Esophagus mucosa (tissue), 1 donor: ENCODE measurements at regions not wholly inside any gene's neighbourhood (a gene's known extent, or its start where the extent isn't known, plus 50 kb on each side); places are given as distances from the start of the nearest gene placed in this dataset.
"Not testable (repeated sequence)": the region's sequence is repeated elsewhere in the genome, so short reads cannot be mapped to it uniquely, and the experiment has no call there.

Experiments used
- ATAC-seq: fragments of 200-7000 bp; cut with Tn5 transposase; one replicate; pipeline ENCODE4 v1.9.1; 2020
- donor health status: DM: yes; HTN: yes; CAD: no.

- peak; percentile 63 for ATAC-seq
Observed at GRCh38 chr1:145191272-145191675, 50.7 kb downstream of the PPIAL4D start.

- peak; percentile 80 for ATAC-seq
Observed at GRCh38 chr1:145189543-145190030, 52.4 kb downstream of the PPIAL4D start.

GRCh38 chr1:145188869-145189542 lies 53.0 kb downstream of the PPIAL4D start:
- ATAC-seq: peak; percentile 60

- peak; percentile 90 for ATAC-seq
Observed at GRCh38 chr1:145182606-145183413, 59.2 kb downstream of the PPIAL4D start.

- ATAC-seq: not testable (repeated sequence)
Observed at GRCh38 chr1:145176285-145176925, 65.6 kb downstream of the PPIAL4D start.

GRCh38 chr1:145174377-145174776 lies 67.6 kb downstream of the PPIAL4D start:
- not testable (repeated sequence) for ATAC-seq

- not testable (repeated sequence) for ATAC-seq
Observed at GRCh38 chr1:145168220-145168848, 72.6 kb downstream of the FAM72D start.

- not testable (repeated sequence) for ATAC-seq
Observed at GRCh38 chr1:145164360-145164759, 68.6 kb downstream of the FAM72D start.
